Peyer's patch (tissue), 4 donors: ENCODE measurements at regions not wholly inside any gene's neighbourhood (a gene's known extent, or its start where the extent isn't known, plus 50 kb on each side); places are given as distances from the start of the nearest gene placed in this dataset.

Experiments used
- DNase-seq, 3 donors: peaks; one replicate each; pipeline ENCODE4 v3.0.0-alpha.2; 2017 to 2019
- H3K27ac ChIP-seq, 4 donors: fragments of 200-600 bp; sonication (generic); one replicate each; pipeline ENCODE4 v1.5.1; 2016 to 2019
- H3K27me3 ChIP-seq, 2 donors: fragments of 200-600 bp; sonication (generic); one replicate each; pipeline ENCODE4 v1.5.1; 2019
- H3K36me3 ChIP-seq, 3 donors: fragments of 200-600 bp; sonication (generic); one replicate each; pipeline ENCODE4 v1.5.1; 2016 to 2019
- H3K4me1 ChIP-seq, 4 donors: fragments of 200-600 bp; sonication (generic); one replicate each; pipeline ENCODE4 v1.5.1; 2016 to 2019
- H3K4me3 ChIP-seq, 4 donors: fragments of 200-600 bp; sonication (generic); 1 replicate in 3 of 4; 2 replicates in 1 of 4; pipeline ENCODE4 v1.5.1; 2016 to 2019; ENCODE audit warnings: mild to moderate bottlenecking in 1 of 4
- H3K9me3 ChIP-seq, 4 donors: fragments of 200-600 bp; sonication (generic); one replicate each; pipeline ENCODE4 v1.5.1; 2016 to 2019; ENCODE audit warnings: mild to moderate bottlenecking in 1 of 4
- CTCF ChIP-seq, 6 experiments: fragments of 450-650 bp in 4 of 6; fragments of 200-600 bp in 2 of 6; sonication (generic) in 1 of 6; IDR thresholded peaks; one replicate each; pipeline ENCODE4 v1.5.1; 2017 to 2019; ENCODE audit warnings: antibody characterized with exemption in 6 of 6, mild to moderate bottlenecking in 3 of 6, moderate library complexity in 1 of 6
- POLR2A ChIP-seq, 2 donors: fragments of 450-650 bp; IDR thresholded peaks; one replicate each; pipeline ENCODE4 v1.5.1; 2017; ENCODE audit warnings: antibody characterized with exemption in 2 of 2, mild to moderate bottlenecking in 2 of 2, moderate library complexity in 2 of 2

DNA sequence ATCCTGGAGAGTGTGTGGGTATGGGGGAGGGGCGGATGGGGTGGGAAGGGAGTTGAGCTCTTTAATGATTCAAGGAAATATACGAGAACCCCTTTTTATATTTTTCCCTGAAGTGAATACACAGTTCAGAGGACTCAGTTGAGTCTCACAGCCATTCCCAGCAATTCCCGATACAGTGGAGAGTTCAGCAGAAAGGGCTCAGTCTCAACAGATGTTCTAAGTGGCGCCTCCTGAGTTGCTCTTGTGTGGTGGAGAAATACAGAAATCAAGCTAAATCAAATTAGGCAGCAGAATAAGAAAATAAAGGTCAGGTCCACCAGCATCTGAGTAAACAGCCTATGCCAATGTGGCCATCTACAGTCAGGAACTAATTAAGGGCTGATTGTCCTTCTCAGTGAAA is 372.1 kb downstream of the NR2F2 start:
- no peak for TF ChIP-seq CTCF (IDR thresholded peaks at IDR 0.05)
- TF ChIP-seq POLR2A (IDR thresholded peaks at IDR 0.05): no peak
- no peaks in the 10 kb centered on the region for H3K36me3 ChIP-seq
- no peaks in the 10 kb centered on the region for H3K27me3 ChIP-seq
- H3K27ac ChIP-seq: no peak overlapping the region
- no peak overlapping the region for H3K4me3 ChIP-seq
- no peaks in the 10 kb centered on the region for H3K4me1 ChIP-seq
- DNase-seq: no peak
- H3K9me3 ChIP-seq: no peaks in the 10 kb centered on the region

- no peak for DNase-seq
- Histone ChIP-seq H3K27ac (no peak overlapping the region), H3K4me3 (no peak overlapping the region), H3K36me3 (no peaks in the 10 kb centered on the region), H3K9me3 (no peaks in the 10 kb centered on the region), H3K27me3 (no peaks in the 10 kb centered on the region), H3K4me1 (no peaks in the 10 kb centered on the region)
- no peak for TF ChIP-seq CTCF (IDR thresholded peaks at IDR 0.05)
- TF ChIP-seq POLR2A (IDR thresholded peaks at IDR 0.05): no peak
Observed at GRCh38 chr15:96703091-96703490, 372.6 kb downstream of the NR2F2 start.

GRCh38 chr15:96703794-96704550 is 373.5 kb downstream of the NR2F2 start:
- DNase-seq: no peak
- Histone ChIP-seq H3K27ac (no peak overlapping the region), H3K9me3 (no peaks in the 10 kb centered on the region), H3K36me3 (no peaks in the 10 kb centered on the region), H3K27me3 (no peaks in the 10 kb centered on the region), H3K4me3 (no peak overlapping the region), H3K4me1 (no peaks in the 10 kb centered on the region)
- no peak for TF ChIP-seq POLR2A (IDR thresholded peaks at IDR 0.05)
- no peak for TF ChIP-seq CTCF (IDR thresholded peaks at IDR 0.05)

- no peak overlapping the region for H3K27ac ChIP-seq
- H3K4me1 ChIP-seq: no peaks in the 10 kb centered on the region
- DNase-seq: no peak
- TF ChIP-seq CTCF (IDR thresholded peaks at IDR 0.05): no peak
- TF ChIP-seq POLR2A (IDR thresholded peaks at IDR 0.05): no peak
- H3K4me3 ChIP-seq: no peak overlapping the region
- no peaks in the 10 kb centered on the region for H3K36me3 ChIP-seq
- H3K9me3 ChIP-seq: no peaks in the 10 kb centered on the region
- no peaks in the 10 kb centered on the region for H3K27me3 ChIP-seq
Observed at GRCh38 chr15:96716075-96716474, 385.6 kb downstream of the NR2F2 start.

- DNase-seq: no peak
- Histone ChIP-seq H3K36me3 (no peaks in the 10 kb centered on the region), H3K4me3 (no peak overlapping the region), H3K27me3 (no peaks in the 10 kb centered on the region), H3K9me3 (no peaks in the 10 kb centered on the region), H3K4me1 (no peaks in the 10 kb centered on the region), H3K27ac (no peak overlapping the region)
- TF ChIP-seq CTCF (IDR thresholded peaks at IDR 0.05) (no peak), POLR2A (IDR thresholded peaks at IDR 0.05) (no peak)
Observed at GRCh38 chr15:96716478-96716877, 386.0 kb downstream of the NR2F2 start.

- no peak for TF ChIP-seq POLR2A (IDR thresholded peaks at IDR 0.05)
- TF ChIP-seq CTCF (IDR thresholded peaks at IDR 0.05): no peak
- Histone ChIP-seq H3K27ac (no peak overlapping the region), H3K4me3 (no peak overlapping the region), H3K4me1 (no peaks in the 10 kb centered on the region), H3K36me3 (no peaks in the 10 kb centered on the region), H3K9me3 (no peaks in the 10 kb centered on the region), H3K27me3 (no peaks in the 10 kb centered on the region)
- no peak for DNase-seq
Observed at GRCh38 chr15:96720251-96720650, 389.8 kb downstream of the NR2F2 start.
